ENCODE measurements at regions not wholly inside any gene's neighbourhood (a gene's known extent, or its start where the extent isn't known, plus 50 kb on each side); places are given as distances from the start of the nearest gene placed in this dataset.

DNA sequence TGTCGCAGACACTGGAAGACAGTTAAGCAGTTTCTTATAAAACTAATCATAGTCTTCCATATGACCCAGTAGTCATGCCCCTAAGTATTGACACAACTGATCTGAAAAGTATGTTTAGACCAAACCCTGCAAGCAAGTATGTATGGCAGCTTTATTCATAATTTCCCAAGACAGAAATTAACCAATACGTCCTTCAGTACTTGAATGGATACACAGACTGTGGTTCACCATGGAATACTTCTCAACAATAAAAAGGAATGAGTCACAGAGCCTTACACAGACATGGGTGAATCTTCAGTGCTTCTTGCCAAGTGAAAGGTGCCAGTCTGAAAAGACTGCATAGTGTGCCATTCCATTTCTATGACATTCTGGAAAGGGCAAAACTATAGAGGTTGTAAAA, 50.2 kb upstream of the AKR1E2 start:
- DNase-seq (ENCODE audit: low read depth in 2 of 2): no peak

DNA sequence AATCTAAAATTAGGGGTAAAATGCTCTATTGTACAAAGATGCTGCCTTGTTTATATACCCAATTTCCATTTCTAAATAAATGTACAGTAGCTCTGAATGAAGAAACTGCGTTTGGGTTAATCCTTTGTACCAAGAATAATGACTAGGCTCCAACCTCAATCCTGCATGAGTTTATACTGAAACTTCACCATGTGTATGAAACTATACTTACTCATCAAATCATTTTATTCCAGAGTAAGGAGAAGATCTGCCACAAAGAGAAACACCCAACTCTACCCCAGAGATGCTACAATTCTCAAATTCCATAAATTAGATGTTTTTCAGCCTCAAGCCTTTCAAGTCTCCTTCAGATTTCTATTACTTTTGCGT, 53.8 kb upstream of the AKR1E2 start:
- DNase-seq (ENCODE audit: low read depth in 2 of 2): no peak

DNA sequence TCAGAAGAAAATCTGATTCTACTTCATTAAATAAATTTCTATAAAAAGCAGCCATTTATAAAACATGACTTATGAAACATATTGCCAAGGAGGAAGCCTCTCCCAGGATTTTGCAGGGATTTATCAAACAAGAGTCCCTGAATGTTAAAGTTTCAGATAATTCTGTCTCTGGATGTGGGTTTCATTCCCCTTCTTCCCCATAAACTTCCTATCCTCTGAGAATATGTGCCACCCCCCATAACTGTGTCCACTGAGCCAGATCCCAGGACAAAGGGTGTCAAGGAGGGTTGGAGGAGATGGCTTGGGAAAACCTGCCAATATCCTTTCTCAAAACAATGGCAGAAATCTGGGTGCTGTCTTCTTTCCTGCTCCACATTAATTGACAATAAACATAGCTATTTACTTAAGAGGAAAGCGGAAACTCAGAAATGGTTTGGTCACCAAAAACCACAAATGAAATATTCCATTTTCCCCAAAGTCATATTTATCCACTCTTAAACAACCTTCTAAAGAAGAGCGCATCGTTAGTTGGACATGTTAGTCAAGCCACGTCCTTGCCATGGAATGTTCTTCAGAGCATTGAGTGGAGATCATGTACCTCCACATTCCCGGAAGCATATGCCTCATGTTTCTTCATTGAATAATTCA, 54.3 kb upstream of the AKR1E2 start:
- DNase-seq (ENCODE audit: low read depth in 2 of 2): no peak

DNA sequence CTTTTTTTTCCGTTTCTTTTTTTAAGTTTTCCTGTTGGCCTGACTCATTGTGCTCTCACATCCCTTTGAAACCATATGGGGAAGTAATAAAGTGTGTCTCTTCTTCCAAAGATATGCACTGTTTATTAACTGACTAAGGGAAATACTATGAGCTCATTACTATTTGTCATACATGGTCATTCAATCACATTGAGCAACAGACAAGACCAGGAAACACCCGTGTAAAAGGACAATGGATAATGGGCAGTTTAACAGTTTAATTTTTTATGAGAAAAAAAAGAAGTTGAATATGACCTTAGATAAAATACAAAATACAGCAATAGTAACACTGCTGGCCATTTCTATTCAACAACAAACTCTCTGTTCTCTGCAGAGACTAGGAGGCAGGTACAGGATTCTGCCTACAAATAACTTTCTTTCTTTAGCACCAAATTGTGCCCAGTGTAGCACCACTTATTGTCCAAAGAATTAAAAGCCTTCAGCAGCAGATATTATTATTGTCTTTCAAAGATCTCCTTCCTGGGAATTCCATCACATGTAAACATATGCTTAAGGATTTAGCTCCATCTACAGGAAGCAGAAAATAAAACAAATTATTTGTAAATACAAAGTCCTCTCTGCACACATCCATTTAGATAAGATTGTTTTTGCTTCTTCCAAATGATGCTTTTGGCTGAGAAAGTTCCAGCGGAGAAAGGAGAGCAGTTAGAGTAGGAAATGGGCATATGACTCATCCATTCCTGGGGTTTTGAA, 55.0 kb upstream of the AKR1E2 start:
- no peak for DNase-seq (ENCODE audit: low read depth in 2 of 2)

- no peak for DNase-seq (ENCODE audit: low read depth in 2 of 2)
These were observed 57.6 kb upstream of the AKR1E2 start for GRCh38 chr10:4768416-4768815.

- no peak for DNase-seq (ENCODE audit: low read depth in 2 of 2)
These were observed 58.8 kb upstream of the AKR1E2 start for GRCh38 chr10:4767033-4767814.

DNA sequence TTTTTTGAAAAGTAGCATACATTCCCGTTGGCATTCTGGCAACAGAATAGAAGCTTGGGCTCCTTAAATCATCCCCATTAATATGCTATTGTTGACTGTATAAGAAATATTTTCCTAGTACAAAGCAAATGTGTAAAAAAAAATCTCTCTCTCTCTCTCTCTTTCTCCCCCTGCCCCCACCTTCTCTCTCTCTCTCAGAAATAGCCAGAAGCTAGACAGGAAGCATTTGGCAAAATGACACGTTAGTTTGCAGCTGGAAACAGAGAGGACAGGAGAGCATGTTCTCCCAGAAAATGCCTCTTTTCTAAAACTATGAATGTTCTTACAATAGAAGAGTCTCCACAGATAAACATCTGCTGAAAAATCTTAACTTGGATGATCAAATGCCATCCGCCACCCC, 59.6 kb upstream of the AKR1E2 start:
- no peak for DNase-seq (ENCODE audit: low read depth in 2 of 2)

- no peak for DNase-seq (ENCODE audit: low read depth in 2 of 2)
These were observed 60.6 kb upstream of the AKR1E2 start for GRCh38 chr10:4765428-4765827.

DNA sequence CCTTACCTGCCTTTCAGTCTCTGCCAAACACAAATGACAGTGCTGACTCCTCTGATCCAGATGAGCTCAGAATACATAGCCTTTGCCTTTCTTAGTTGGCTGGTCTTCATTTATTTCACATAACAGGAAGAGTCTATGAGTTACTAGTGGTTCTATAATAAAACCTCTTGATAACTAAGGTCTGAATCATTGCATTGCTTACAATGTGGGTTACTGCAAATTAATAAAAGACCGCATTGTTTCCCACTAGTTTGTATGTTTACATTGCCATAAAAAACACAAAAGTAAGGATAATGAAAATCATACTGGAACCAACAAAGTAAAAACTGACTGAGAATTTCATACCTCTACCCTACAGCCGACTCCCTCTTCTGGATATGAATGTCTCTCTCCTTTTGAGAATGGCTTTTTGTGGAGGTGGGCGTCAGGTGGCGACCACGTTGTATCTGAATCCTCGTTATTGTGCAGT, 62.0 kb upstream of the AKR1E2 start:
- DNase-seq (ENCODE audit: low read depth in 2 of 2): no peak

DNA sequence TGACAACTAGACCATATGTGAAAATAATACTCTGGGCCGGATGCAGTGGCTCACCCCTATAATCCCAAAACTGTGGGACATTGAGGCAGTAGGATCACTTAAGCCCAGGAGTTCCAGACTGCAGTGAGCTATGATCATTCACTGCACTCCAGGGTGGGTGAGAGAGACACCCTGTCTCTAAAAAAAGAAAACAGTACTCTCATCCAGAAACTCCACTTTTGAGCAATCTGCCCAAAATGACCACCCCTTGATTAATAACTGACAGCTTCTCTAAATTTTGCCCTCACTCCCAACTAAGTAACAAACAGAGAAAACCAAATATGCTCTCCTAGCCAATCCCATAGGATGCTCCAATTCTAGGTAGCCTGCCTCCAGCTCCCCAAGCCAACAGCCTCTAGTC, 62.5 kb upstream of the AKR1E2 start:
- DNase-seq (ENCODE audit: low read depth in 2 of 2): no peak

DNA sequence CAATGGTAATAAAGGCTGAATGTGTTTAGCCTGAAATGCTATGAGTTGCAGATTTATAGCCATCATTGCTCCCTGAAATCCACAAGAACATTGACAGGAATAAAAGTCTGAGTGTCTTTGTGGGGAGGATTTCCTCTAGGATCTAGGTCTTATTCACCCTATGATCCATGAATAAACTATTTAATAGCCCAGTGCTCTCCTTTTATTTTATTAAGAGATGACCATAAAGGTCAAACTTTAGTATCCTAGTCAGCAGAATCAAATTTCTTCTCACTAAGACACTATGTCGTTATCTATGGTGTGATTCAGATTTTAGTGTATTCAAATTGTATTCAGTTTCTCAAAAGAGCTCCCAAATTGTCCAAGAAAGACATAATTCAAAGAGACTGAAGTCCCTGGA, 67.8 kb upstream of the AKR1E2 start:
- DNase-seq (ENCODE audit: low read depth in 2 of 2): no peak

- DNase-seq (ENCODE audit: low read depth in 2 of 2): no peak
These were observed 70.6 kb upstream of the AKR1E2 start for GRCh38 chr10:4755286-4755989.

DNA sequence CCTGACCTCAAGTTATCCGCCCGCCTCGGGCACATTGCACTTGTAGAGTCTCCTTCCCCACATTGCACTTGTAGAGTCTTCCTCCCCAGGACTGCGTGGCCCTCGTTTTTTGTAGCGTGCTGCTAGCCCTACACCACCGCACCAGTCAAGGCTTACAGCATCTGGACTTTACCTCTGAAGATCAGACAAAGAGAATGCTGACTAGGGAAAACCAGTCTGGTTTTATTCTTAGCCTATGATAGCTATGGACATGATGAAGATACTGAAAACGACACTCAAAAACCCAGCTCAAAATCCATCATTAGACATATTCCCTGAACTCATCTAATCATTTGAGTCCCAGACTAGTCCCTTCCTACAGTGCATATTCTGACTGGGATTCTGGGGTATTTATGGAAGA, 71.9 kb upstream of the AKR1E2 start:
- DNase-seq (ENCODE audit: low read depth in 2 of 2): no peak

GRCh38 chr10:4751211-4751610, 74.8 kb upstream of the AKR1E2 start:
- no peak for DNase-seq (ENCODE audit: low read depth in 2 of 2)

DNA sequence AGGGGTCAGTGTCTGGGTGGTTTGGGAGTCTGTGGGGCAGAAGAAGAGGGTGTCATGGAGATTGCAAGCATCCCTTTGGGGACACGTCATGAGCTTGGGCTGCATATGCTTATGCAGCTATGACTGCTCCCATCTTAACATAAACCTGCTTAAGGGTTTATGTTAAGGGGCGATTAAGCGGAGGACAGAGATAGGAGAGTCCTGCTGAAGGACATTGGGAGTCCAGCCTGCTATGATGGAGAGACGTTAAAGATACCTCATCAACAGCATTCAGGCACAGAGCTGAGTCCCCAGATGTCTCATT, 76.8 kb upstream of the AKR1E2 start:
- DNase-seq (ENCODE audit: low read depth in 2 of 2): no peak

- DNase-seq (ENCODE audit: low read depth in 2 of 2): no peak
These were observed 77.3 kb upstream of the AKR1E2 start for GRCh38 chr10:4748491-4749270.

GRCh38 chr10:4742217-4742616, 83.8 kb upstream of the AKR1E2 start:
- DNase-seq (ENCODE audit: low read depth in 2 of 2): no peak

DNA sequence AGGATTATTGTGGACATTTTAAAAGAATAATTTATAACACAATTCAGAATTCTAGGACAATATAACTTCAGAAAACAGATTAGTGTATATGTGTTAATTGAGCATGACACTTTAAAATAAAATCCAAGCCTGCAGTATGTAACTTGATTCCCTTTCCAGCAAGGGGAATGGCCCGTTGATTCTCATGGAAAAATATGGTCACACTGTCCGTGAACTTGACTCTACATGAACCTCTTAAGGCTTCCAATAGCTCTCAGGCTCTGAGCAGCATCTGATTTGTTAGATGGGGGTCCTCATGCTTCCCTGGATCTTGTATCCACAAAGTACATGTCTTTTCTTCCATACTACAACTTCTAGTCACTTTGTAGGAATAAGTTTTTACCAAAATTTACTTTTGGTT, 85.5 kb upstream of the AKR1E2 start:
- DNase-seq (ENCODE audit: low read depth in 2 of 2): no peak

DNA sequence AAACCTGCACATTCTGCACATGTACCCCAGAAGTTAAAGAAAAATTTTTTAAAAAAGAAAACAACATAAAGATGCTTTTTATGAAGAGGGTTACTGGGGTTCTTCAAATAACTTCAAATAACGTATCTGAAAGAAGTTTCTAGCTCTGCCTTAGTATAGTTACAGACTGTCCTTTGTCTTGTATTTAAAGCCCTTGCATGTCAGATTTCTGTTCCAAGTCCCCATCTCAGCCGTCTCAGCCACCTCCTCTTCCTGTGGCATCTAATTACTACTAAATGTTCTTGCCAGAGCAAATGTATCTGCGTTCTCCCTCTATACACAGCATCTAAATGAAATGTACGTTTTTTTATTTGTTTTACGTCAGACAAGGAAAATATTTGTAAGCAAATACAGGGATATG, 89.4 kb upstream of the AKR1E2 start:
- no peak for DNase-seq (ENCODE audit: low read depth in 2 of 2)

DNA sequence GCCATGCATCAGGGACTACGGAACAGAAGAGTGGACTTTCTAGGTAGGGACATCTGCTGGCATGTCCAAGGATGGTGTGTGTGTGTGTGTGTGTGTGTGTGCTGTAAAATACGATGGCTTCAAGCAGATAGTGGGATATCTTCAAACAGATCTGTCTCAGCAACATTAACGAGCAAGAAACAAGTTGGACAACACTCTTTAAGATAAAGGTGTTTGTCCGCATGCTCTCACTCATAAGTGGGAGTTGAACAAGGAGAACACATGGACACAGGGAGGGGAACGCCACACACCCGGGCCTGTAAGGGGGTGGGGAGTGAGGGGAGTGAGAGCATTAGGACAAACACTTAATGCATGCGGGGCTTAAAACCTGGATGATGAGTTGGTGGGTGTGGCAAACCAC, 89.8 kb upstream of the AKR1E2 start:
- no peak for DNase-seq (ENCODE audit: low read depth in 2 of 2)

GRCh38 chr10:4733843-4734224, 92.2 kb upstream of the AKR1E2 start:
- DNase-seq (ENCODE audit: low read depth in 2 of 2): no peak

All from stimulated activated CD8-positive, alpha-beta memory T cell treated with anti-CD3 and anti-CD28 coated beads, Interleukin-7, amount 100 ng/mL, for 4 hours (primary cell).